ENCODE measurements at regions not wholly inside any gene's neighbourhood (a gene's known extent, or its start where the extent isn't known, plus 50 kb on each side); places are given as distances from the start of the nearest gene placed in this dataset.
A peak's percentile ranks its signal among the peaks of the same experiment; 100 is the strongest.
"Not testable (repeated sequence)": the region's sequence is repeated elsewhere in the genome, so short reads cannot be mapped to it uniquely, and the experiment has no call there.

DNA sequence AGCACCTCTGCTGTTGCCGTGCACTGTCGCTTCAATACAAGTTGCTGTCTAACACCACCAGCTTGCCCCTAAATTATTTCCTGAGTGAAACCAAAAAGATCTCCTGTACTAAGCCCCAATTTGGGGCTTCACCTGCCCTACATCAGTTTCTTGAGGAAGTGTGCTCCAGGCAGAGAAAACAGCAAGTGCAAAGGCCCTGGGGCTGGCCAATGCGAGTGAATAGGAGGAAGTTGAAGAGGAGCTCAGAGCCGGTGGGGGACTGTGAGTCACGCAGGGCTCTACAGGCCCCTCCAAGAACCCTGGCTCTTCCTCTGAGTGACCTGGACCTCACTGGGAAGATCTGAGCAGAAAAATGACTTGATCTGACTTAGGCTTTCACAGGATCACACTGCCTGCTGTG lies 117.2 kb downstream of the IPO8 start:
- DNase-seq (ENCODE audit: insufficient read length, low spot score) (no peak), FAIRE-seq (no peak)

- DNase-seq (ENCODE audit: insufficient read length, low spot score) (no peak), FAIRE-seq (no peak)
These were observed 122.5 kb downstream of the IPO8 start for GRCh38 chr12:30573145-30573544.

GRCh38 chr12:30570211-30570890 lies 125.3 kb downstream of the IPO8 start:
- no peak for DNase-seq (ENCODE audit: insufficient read length, low spot score)
- FAIRE-seq, result no peak

- DNase-seq (ENCODE audit: insufficient read length, low spot score), result no peak
- no peak for FAIRE-seq
These were observed 126.2 kb downstream of the IPO8 start for GRCh38 chr12:30569426-30569825.

DNA sequence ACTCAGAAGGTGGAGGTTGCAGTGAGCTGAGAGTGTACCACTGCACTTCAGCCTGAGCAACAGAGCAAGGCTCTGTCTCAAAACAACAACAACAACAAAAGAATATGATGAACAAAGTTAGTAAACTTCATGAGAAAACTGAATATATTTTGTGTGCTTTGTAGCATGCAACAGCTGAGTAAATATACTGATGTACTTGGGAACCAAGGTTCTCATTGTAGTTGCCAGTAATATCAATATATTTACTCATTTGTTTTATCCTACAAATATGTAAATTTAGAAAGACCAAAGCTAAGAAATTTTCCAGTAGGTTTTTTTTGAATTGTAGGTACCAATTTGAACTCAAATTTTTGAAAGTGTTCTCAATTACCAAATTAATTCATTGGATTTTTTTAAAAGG lies 127.2 kb downstream of the IPO8 start:
- FAIRE-seq (no peak), DNase-seq (ENCODE audit: insufficient read length, low spot score) (no peak)

DNA sequence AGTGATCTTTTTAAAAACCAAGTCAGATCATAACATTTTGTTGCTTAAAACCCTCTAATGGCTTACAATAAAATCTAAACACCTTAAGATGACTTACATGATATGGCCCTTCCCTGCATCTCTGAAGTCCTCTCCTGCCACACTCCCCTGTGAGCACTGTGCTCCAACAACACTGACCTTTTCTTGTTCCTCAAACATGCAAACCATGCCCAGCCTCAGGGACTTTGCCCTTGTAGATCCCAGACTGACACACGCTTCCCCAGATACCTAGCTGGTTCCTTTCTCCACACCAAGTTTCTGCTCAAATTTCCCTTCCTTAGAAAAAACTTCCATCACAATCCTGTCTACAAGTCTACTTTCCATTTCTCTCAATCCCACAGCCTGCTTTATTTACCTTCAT lies 128.6 kb downstream of the IPO8 start:
- DNase-seq (ENCODE audit: insufficient read length, low spot score), result no peak
- no peak for FAIRE-seq

DNA sequence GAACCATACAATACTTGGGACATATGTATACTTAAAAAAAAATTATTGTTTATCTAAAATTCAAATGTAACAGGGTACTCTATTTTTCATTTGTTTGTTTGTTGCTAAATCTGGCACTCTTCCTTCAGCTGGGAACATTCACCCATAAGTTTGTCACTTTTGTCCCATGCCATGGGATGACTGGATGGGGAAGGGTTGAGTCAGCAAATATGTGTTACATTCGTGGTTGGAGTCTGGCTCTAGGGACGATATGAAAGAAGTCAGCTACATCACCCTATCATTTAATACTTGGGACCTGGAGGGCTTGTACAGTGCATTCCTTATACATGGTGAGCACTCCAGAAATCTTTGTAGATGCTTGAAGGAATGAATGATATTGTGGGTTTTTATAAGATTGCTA lies 131.3 kb downstream of the IPO8 start:
- no peak for FAIRE-seq

GRCh38 chr12:30548203-30548602 lies 147.5 kb downstream of the IPO8 start:
- DNase-seq (ENCODE audit: insufficient read length, low spot score) (no peak), FAIRE-seq (no peak)

More for the DNA sequence above, 131.3 kb downstream of the IPO8 start:
- DNase-seq (ENCODE audit: insufficient read length, low spot score), result no peak

- FAIRE-seq (no peak), DNase-seq (ENCODE audit: insufficient read length, low spot score) (no peak)
These were observed 149.5 kb downstream of the IPO8 start for GRCh38 chr12:30546121-30546520.

DNA sequence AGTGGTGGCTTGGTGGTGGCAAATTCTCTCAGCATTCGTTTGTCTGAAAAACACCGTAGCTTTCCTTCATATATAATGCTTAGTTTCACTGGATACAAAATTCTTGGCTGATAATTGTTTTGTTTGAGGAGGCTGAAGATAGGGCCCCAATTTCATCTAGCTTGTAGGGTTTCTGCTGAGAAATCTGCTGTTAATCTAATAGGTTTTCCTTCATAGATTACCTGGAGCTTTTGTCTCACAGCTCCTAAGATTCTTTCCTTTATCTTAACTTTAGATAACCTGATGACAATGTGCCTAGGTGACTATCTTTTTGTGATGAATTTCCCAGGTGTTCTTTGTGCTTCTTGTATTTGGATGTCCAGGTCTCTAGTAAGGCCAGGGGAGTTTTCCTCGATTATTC lies 151.0 kb downstream of the IPO8 start:
- not testable (repeated sequence) for DNase-seq (ENCODE audit: insufficient read length, low spot score); FAIRE-seq

DNA sequence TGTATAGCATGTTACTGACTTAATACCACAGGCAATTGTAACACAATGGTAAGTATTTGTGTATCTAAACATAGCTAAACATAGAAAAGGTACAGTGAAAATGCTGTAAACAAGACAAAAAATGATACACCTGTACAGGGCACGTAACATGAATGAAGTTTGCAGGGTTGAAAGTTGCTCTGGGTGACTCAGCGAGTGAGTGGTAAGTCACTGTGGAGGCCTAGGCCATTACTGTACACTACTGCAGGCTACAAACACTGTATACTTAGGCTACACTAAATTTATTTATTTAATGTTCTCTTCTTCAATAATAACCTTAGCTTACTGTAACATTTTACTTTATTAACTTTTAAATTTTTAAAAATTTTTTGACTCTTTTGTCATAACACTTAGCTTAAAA lies 158.4 kb downstream of the IPO8 start:
- DNase-seq (ENCODE audit: insufficient read length, low spot score), result no peak
- FAIRE-seq, result no peak

DNA sequence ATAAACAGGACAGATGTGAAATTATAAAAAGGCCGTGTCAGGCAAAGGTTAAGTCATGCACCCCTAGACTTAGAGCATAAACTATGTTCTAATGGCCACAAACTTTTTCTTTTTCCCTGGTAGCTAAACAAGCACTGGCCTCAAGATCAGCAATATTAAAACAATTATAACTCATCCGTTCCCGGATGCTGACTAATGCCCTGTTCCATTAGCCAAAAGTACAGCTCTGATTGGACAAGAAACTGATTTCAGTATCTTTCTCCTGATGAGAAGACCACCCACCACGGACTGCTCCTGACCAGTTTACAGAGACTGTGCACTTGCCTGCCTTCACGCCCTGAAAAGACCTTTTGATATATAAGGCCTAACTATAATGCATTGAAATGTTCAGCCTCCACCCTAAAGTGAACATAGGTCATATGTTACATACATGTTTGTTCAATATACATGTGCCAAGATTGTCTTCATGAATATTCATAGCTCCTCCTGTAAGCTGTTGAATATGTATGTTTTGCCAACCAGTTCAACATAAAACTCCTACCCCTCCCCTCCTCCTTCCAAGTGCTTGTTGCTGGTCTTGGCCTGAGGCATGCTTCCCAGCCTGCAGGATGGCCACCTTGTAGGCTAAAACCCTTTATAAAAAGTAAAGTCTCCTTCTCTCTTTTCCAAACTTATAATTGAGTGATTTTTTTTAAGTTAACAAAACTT lies 162.0 kb downstream of the IPO8 start:
- DNase-seq (ENCODE audit: insufficient read length, low spot score) (no peak), FAIRE-seq (peak; percentile 54)

- DNase-seq (ENCODE audit: insufficient read length, low spot score) (no peak), FAIRE-seq (no peak)
These were observed 163.7 kb downstream of the IPO8 start for GRCh38 chr12:30531731-30532678.

- DNase-seq (ENCODE audit: insufficient read length, low spot score) (no peak), FAIRE-seq (no peak)
These were observed 166.0 kb downstream of the IPO8 start for GRCh38 chr12:30529489-30530269.

DNA sequence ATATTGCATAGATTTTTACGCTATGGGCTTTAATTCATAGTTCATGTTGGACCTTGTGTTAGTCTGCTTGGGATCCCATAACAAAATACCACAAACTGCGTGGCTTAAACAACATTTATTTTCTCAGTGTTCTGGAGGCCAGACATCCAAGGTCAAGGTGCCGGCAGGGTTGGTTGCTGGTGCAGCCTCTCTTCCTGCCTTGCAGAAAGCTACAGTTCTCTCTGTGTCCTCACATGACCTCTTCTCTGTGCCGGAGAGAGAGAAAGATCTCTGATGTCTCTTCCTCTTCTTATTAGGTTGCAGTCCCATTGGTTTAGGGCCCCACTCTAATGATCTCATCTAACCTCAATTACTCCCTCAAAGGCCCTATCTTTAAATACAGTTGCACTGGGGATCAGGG lies 170.5 kb downstream of the IPO8 start:
- no peak for FAIRE-seq
- DNase-seq (ENCODE audit: insufficient read length, low spot score), result no peak

DNA sequence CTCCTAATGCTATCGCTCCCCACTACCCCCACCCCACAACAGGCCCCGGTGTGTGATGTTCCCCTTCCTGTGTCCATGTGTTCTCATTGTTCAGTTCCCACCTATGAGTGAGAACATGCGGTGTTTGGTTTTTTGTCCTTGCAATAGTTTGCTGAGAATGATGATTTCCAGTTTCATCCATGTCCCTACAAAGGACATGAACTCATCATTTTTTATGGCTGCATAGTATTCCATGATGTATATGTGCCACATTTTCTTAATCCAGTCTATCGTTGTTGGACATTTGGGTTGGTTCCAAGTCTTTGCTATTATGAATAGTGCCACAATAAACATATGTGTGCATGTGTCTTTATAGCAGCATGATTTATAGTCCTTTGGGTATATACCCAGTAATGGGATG lies 175.4 kb downstream of the IPO8 start:
- not testable (repeated sequence) for DNase-seq (ENCODE audit: insufficient read length, low spot score); FAIRE-seq

DNA sequence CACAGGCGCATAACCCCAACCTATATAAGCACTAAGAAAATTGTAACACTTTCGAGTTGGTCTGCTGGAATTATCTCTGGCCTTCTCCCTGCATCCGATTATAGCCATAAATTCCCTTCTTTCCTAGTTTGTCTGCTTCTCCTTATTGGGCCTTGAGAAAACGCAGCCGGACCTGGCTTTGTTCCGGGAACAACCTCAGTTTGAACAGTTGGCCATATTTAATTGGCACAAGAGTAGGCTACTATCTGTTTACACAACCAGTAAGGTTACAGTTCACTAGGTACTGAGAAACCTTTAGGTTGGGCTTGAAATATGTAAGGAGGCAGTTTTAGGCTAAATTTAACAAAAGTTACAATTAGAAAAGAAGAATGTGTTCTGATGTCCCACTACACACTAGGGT lies 176.1 kb downstream of the IPO8 start:
- FAIRE-seq, result no peak

DNA sequence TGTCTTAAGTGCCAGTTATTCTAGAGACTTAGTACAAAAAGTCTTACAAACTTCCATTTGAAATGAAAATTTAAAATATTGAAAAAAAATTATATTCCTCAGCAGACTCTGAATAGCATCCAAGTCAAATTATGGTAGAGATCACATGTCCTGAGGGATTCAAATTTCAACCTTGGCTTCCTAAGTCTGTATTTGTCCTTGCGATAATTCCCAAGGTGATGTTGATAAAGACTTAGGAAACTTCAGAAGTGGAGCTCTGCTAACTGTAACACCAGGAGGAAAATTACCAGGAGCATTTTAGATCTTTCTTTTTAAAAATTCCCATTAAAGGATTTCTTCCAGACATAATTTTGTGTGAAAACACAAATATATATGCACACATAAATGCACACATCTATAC lies 178.3 kb downstream of the IPO8 start:
- no peak for FAIRE-seq

More for the DNA sequence above, 176.1 kb downstream of the IPO8 start:
- no peak for DNase-seq (ENCODE audit: insufficient read length, low spot score)

DNA sequence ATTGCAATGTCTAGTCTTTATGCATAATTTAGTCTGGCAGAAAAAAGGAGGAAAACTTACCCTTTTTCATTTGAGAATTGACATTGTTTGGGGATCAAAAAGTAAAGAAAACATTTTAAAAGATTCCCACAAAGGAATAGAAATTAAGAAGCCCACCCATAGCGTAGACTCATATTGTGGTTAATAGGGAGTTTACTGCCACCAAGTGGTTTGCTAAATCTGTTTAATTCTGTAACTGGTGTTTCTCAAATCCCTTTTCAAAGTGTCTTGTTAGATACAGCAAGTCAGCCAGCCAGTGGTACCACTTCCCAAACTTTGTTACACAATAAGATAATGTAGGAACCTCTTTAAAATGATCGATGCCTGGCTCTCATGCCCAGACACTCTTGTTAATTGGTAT lies 180.3 kb downstream of the IPO8 start:
- no peak for FAIRE-seq
- no peak for DNase-seq (ENCODE audit: insufficient read length, low spot score)

More for the DNA sequence above, 178.3 kb downstream of the IPO8 start:
- no peak for DNase-seq (ENCODE audit: insufficient read length, low spot score)

GRCh38 chr12:30514666-30515065 lies 181.0 kb downstream of the IPO8 start:
- FAIRE-seq (no peak), DNase-seq (ENCODE audit: insufficient read length, low spot score) (no peak)

Data from HTR-8/SVneo (cell line).